RPMI7951 (cell line): ENCODE measurements at regions not wholly inside any gene's neighbourhood (a gene's known extent, or its start where the extent isn't known, plus 50 kb on each side); places are given as distances from the start of the nearest gene placed in this dataset.
A peak's percentile ranks its signal among the peaks of the same experiment; 100 is the strongest.
"Not testable (repeated sequence)": the region's sequence is repeated elsewhere in the genome, so short reads cannot be mapped to it uniquely, and the experiment has no call there.

Source experiments
- DNase-seq: peaks from one replicate; pipeline ENCODE4 v3.0.0-alpha.2; 2012; ENCODE audit warnings: low read depth

DNA sequence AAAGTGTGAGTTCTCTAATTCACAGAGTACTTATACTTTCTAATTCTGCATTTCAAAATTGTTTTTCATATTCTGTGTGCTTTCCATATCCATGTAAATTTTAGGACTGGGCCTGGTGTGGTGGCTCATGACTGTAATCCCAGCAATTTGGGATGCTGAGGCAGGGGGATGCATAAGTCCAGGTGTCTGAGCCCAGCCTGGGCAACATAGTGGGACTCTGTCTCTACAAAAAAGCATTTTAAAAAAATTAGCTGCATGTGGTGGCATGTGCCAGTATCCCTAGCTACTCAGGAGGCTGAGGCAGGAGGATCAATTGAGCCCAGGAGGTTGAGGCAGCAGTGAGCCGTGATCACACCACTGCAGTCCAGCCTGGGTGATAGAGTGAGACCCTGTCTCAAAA lies 382.6 kb upstream of the AKR1E2 start:
- DNase-seq = no peak

GRCh38 chr10:4442296-4442695 lies 383.7 kb upstream of the AKR1E2 start:
- no peak for DNase-seq

DNA sequence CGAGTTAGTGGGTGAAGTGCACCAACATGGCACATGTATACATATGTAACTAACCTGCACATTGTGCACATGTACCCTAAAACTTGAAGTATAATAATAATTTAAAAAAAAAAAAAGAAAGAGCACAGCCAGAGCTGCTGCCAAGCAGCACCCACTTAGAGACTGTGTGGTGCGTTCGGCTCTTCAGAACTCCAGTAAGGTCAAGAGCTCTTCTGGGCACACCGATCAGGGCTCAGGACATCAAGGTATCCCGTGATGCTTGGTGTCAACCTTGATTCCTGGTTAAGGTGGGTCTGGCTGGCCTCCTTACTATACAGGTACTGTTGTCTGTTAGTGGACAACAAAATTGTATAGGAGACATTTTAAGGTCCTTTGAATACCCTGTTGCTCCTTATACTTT lies 385.7 kb upstream of the AKR1E2 start:
- no peak for DNase-seq

DNA sequence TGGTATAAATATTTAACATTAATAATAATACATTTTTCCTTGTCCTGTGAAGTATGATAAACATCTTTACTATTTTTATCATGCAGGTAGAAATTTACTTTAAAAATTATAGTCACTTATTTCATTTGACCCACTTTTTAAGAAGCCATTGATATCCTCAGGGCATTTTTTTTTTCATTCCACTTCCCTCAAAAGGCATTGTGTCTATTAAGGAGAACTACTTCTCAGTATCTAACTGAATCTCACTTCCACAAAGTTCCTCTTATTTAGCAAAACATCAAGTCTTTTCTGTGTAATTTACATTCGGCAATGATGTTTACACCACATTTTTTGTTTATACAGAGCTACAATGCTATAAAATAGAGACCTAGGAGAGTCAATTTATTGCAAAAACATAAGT lies 388.2 kb upstream of the AKR1E2 start:
- peak; percentile 18 for DNase-seq

DNA sequence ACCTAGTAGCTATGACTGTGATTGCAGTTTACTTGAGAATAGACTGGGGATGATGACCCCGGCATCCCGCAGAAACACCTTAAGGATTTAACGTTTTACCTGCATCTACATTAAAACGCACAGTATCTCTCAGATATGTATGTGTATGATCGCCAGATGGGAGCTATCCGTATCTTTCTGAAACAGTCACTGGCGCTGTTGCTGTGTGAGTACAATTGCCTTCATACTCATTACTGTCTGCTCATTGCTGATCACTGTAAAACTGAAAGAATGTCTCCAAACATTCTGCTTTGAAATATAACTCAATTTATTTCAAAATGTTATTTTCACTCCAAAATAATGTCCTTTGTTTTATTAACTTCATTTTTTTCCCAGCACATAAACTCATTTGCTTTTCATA lies 388.9 kb upstream of the AKR1E2 start:
- peak; percentile 20 for DNase-seq

GRCh38 chr10:4436103-4436502 lies 389.9 kb upstream of the AKR1E2 start:
- DNase-seq = no peak

DNA sequence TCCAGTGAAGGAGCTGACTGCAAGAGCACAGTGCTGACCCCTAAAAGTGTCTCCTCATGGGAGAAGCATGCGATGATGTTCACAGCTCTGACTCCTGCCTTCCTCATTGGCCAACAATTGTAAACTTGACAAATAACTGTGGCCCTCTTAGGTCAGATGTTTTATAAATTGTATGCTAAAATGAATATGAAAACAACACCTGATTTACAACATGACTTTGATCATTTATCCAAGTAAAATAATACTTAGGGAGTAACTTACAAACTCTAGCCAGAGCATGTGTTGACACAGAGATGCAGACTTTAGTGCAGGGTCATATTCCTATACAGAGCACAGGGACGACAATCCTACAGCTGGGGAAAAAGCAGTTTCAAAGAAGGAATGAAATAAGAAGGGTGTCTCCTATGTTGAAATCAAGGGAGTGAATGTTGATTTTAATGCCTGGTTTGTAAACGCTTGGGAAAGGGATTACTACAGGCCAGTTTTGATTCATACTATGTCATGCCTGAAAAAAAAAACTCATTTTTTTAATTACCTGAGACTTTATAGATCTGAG lies 391.4 kb upstream of the AKR1E2 start:
- no peak for DNase-seq

DNA sequence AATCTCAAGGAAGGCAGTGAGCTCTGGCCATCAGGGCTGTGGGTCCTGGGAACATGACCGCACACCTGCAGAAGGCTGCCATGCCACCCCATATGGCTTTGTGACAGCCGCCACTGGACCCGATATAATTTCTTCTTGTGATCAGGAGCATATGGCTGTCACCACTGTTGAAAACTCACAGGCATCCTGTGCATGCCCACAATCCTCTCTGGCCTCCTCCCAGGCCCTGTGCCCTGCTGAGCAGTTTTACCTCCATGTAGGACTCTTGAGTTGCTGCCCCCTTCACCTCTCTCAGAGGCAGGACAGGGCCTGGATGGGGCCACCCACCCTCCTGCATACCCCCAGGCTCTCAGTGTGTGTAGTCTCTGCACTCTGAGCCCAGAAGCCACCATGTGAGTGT lies 391.9 kb upstream of the AKR1E2 start:
- DNase-seq = no peak

- peak; percentile 92 for DNase-seq
These were observed 394.7 kb upstream of the AKR1E2 start for GRCh38 chr10:4431114-4431863.

GRCh38 chr10:4429571-4429970 lies 396.4 kb upstream of the AKR1E2 start:
- DNase-seq = no peak

DNA sequence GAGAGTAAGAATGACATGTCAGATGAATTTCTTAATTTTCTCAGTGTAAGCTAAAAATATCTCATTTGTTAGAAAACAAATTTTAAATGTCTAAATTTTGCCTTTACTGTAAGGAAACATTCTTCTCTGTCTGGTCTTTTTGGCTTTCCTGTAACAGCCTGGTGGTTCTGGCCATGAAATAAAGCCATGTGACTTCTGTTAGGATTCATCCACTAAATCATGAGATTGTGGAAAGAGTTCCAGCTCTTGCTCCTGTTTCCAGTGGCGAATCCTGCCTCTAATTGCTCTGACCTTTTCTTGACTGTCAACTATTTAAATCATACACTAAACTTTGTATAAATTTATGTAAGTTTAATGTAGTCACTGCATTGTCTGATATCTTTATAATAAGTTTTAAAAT lies 398.5 kb upstream of the AKR1E2 start:
- DNase-seq = peak; percentile 12

DNA sequence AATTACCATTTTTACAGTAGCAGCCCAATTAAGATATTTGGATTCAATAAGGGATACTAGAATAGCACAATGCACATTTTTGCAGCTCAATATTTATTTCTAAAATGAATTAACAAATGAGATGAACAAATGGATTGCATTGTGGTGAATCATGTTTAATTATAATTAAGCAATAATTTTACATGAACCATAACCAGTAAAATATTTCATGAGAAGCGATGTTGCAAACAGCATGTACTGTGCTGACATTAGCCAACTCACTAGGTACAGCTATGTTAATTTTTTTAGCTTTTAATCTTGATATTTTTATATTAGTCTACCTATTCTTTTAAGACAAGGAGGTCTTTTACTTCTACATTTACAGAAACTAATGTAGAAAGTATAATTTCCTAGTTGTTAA lies 399.1 kb upstream of the AKR1E2 start:
- DNase-seq = no peak

DNA sequence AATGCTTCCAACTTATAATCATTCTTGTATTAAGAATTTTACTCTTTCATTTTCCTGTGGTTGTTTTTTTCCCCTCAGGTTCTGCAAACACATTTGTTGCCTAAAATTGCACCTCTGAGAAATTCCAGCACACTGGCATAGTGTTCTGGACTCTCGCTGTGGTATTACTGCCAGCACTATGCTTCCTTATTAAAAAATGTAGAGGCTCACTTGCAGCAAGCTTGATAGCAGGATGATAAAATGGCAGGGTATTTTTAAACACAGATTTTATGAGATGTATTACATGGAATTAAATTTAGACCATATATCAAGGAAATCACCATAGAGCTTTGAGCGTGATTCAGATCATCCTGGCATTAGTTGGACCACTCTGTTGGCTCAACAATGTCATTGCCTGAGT lies 416.7 kb upstream of the AKR1E2 start:
- DNase-seq = no peak

DNA sequence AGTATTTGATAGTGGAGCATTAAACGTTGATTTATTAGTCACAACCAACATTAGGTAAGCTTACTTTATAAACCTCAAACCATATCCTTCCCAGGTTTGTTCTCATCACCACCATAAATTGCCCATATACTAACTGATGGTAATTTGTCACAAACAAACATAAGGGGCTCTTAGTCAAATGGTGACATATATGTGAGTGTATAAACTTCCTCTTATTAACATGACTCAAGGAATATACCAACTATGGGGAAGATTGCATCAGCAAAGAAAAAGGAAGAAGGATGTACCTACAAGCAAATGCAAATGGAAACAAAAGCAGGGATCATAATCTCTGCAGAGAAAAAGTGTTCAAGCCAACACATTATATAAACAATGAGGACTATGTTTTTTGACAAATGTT lies 418.2 kb upstream of the AKR1E2 start:
- DNase-seq = peak; percentile 57

GRCh38 chr10:4405828-4406227 lies 420.2 kb upstream of the AKR1E2 start:
- no peak for DNase-seq

DNA sequence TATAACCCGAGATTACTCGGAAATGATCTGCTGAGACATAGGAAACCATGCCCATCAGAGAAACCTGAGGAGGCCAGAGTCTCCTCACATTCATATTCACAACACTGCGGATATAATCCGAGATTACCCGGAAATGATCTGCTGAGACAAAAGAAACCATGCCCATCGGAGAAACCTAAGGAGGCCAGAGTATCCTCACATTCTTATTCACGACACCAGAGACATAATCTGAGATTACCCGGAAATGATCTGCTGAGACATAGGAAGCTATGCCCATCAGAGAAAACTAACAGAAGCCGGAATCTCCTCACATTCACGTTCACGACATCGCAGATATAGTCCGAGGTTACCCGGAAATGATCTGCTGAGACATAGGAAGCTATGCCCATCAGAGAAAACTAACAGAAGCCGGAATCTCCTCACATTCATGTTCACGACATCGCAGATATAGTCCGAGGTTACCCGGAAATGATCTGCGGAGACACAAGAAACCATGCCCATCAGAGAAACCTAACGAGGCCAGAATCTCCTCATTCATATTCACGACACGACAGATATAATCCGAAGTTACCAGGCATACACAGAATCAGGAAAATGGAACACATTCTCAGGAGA lies 422.3 kb upstream of the AKR1E2 start:
- no peak for DNase-seq

DNA sequence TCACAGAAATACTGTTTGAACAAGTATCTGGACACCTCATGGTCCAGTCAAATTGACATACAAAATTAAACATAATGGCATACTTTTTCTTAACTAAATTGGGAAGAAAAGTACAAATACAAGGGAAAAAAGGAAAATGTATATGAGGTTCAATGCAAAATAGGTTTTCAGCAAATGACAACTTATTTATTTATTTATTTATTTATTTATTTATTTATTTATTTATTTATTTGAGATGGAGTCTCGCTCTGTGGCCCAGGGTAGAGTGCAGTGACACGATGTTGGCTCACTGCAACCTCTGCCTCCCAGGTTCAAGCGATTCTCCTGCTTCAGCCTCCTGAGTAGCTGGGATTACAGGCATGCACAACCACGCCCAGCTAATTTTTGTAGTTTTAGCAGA lies 424.9 kb upstream of the AKR1E2 start:
- DNase-seq = not testable (repeated sequence)

DNA sequence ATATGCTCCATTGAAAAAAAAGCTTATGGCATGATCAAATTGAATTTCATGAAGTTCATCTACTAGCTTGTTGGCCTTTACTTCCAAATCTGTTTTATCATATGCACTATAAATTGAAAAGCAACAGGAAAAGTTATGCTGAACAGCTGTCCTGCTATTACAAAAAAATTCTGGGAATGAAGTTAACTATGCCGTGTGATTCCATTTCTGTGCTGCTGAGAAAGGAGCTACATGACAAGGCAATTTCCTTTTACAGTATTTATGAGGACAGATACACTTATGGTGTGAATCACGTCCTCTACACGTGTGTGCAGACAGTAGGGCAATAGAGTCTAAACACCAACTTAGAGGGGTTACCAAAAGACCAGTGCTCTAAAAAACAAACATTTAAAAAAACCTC lies 426.5 kb upstream of the AKR1E2 start:
- DNase-seq = no peak

DNA sequence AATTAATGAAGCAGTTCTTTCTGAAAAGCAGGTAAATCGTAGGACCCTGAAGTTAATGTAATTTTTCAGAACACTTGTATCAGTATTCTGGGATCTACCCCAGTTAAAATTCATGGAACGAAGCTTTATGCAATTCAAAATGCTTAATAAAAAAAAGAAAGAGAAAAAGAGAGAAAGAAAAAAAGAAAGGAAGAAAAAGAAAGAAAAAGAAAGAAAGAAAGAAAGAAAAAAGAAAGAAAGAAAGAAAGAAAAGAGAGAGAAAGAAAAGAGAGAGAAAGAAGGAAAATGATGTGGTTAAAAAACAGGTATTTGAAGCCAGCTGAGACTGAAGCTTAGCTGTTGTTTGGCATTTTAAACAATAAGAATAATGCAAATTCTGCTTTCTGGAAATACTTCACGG lies 427.4 kb upstream of the AKR1E2 start:
- DNase-seq = no peak

DNA sequence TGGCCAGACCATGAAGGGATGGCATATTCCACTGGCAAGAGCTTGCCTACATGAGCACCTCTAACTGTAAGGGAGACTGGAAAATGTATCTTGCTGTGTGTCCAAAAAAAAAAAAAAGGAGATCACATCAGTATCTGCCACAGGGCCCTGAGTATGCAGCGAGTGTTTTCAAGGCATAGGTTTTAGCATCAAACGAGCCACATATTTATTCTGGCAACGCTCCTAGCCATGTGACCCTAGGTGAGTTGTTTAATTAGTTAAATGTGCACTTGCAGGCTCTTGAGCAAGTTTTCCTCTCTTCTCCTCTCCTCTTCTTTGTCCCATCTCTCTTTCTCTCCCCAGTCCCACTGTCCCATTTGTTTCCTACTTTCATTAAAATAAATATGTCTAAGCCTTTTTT lies 428.7 kb upstream of the AKR1E2 start:
- DNase-seq = no peak

GRCh38 chr10:4396401-4397283 lies 429.4 kb upstream of the AKR1E2 start:
- DNase-seq = no peak

GRCh38 chr10:4395731-4396130 lies 430.3 kb upstream of the AKR1E2 start:
- peak; percentile 51 for DNase-seq
